Activated CD4-positive, alpha-beta memory T cell treated with anti-CD3 and anti-CD28 coated beads, Interleukin-2, amount 10 ng/mL, durations not matched to agents 7 days and 5 days (primary cell): ENCODE measurements at regions not wholly inside any gene's neighbourhood (a gene's known extent, or its start where the extent isn't known, plus 50 kb on each side); places are given as distances from the start of the nearest gene placed in this dataset.
"Not testable (repeated sequence)": the region's sequence is repeated elsewhere in the genome, so short reads cannot be mapped to it uniquely, and the experiment has no call there.

Experiments
- CTCF ChIA-PET: fragments of 350-600 bp; sonication (Branson Sonifier 250); formaldehyde crosslinking; loops from one replicate; lab custom pipeline; 2021; ENCODE audit warnings: antibody characterized with exemption, inconsistent platforms; lab: Charles Lee
- POLR2A ChIA-PET: fragments of 350-600 bp; sonication (Branson Sonifier 250); formaldehyde crosslinking; loops from one replicate; lab custom pipeline; 2021; ENCODE audit warnings: antibody characterized with exemption; lab: Charles Lee
- DNase-seq: peaks from one replicate; pipeline ENCODE4 v3.0.0-alpha.2; 2020
- H3K27ac Mint-ChIP-seq: one replicate; pipeline ENCODE4 v1.8.0; 2021; ENCODE audit warnings: mild to moderate bottlenecking, mixed read lengths
- H3K27me3 Mint-ChIP-seq: one replicate; pipeline ENCODE4 v1.8.0; 2021; ENCODE audit warnings: mixed read lengths
- H3K36me3 Mint-ChIP-seq: one replicate; pipeline ENCODE4 v1.8.0; 2021; ENCODE audit warnings: low read depth, mixed read lengths
- H3K4me1 Mint-ChIP-seq: one replicate; pipeline ENCODE4 v1.8.0; 2021; ENCODE audit warnings: mixed read lengths
- H3K4me3 Mint-ChIP-seq: one replicate; pipeline ENCODE4 v1.8.0; 2021; ENCODE audit warnings: mild to moderate bottlenecking, mixed read lengths
- H3K9me3 Mint-ChIP-seq: one replicate; pipeline ENCODE4 v1.8.0; 2021; ENCODE audit warnings: mixed read lengths

- Mint-ChIP-seq H3K36me3 (peaks cover 22% of the 10 kb centered on the region), H3K4me1 (peaks cover 11% of the 10 kb centered on the region)
- H3K9me3 Mint-ChIP-seq, CTCF ChIA-PET, DNase-seq, H3K27ac Mint-ChIP-seq, H3K4me3 Mint-ChIP-seq, POLR2A ChIA-PET, H3K27me3 Mint-ChIP-seq: not testable (repeated sequence)
Measured at GRCh38 chr17:64800987-64801386, 118.3 kb downstream of the LRRC37A3 start.

- CTCF ChIA-PET, H3K4me3 Mint-ChIP-seq, POLR2A ChIA-PET, H3K27me3 Mint-ChIP-seq, H3K27ac Mint-ChIP-seq, H3K9me3 Mint-ChIP-seq, DNase-seq: not testable (repeated sequence)
- peaks cover 11% of the 10 kb centered on the region for H3K4me1 Mint-ChIP-seq
- H3K36me3 Mint-ChIP-seq, result peaks cover 23% of the 10 kb centered on the region
Measured at GRCh38 chr17:64800361-64800895, 118.8 kb downstream of the LRRC37A3 start.

DNA sequence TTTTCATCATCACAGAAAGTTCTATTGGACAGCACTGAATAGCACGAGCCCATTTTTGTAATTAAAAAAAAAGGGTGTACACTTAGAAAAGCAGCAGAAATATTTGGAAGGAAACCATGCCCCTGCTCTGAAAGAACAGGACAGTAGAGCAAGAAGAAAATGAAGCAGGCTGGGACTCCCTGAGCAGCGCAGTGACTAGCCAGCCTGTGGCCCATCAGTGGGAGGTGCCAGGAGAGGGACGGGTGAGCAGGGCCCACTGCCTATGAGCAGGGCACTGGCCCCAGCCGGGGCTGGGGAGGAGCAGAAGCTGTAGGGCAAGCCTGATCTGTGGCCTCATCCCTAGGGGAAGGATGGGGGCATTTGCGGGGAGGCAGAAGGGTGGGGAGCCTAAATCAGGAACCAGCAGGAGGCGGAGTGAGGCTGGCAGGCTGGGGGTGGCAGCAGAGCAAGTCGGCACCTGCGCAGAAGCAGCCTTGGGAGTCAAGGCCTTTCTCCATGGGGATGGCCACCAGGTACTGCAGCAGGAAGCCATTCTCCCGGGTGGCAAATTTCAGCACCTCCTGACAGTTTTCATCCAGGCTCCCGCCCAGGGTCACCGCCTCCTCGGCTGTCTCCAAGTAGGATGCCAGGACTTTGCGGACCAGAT lies 119.6 kb downstream of the LRRC37A3 start:
- peaks cover 17% of the 10 kb centered on the region for H3K4me1 Mint-ChIP-seq
- H3K27ac Mint-ChIP-seq, CTCF ChIA-PET: not testable (repeated sequence)

DNA sequence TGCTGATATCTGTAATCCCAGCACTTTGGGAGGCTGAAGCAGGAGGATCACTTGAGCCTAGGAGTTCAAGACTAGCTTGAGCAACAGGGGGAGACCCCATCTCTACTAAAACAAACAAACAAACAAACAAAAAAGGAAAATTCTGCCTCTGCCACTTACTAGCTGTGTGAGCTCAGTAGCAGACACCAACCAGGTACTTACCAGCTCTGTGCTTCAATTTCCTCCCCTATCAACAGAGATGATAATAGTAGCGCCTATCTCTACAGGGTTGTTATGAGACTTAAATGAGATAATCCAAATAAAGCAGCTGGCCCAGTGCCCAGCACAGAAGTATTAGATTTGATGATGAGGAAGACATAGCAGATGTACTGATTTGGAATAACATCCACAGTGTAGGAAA lies 120.3 kb downstream of the LRRC37A3 start:
- POLR2A ChIA-PET, CTCF ChIA-PET, DNase-seq, H3K27me3 Mint-ChIP-seq, H3K27ac Mint-ChIP-seq, H3K9me3 Mint-ChIP-seq, H3K4me3 Mint-ChIP-seq: not testable (repeated sequence)
- peaks cover 22% of the 10 kb centered on the region for H3K4me1 Mint-ChIP-seq
- H3K36me3 Mint-ChIP-seq, result peaks cover 34% of the 10 kb centered on the region

More for the DNA sequence above, 119.6 kb downstream of the LRRC37A3 start:
- H3K4me3 Mint-ChIP-seq, DNase-seq, H3K27me3 Mint-ChIP-seq, POLR2A ChIA-PET, H3K9me3 Mint-ChIP-seq: not testable (repeated sequence)
- H3K36me3 Mint-ChIP-seq, result peaks cover 30% of the 10 kb centered on the region

GRCh38 chr17:64798489-64798790 lies 120.8 kb downstream of the LRRC37A3 start:
- Mint-ChIP-seq H3K36me3 (peaks cover 36% of the 10 kb centered on the region), H3K27ac (peak overlapping the region; percentile 59), H3K4me1 (peaks cover 26% of the 10 kb centered on the region)
- DNase-seq, H3K9me3 Mint-ChIP-seq, POLR2A ChIA-PET, H3K27me3 Mint-ChIP-seq, H3K4me3 Mint-ChIP-seq: not testable (repeated sequence)
- CTCF ChIA-PET, result interaction anchor here (0.6 kb wide), 1 partner anchor 270 kb away, joined by 3 read pairs; no protein-coding TSS in a partner anchor

GRCh38 chr17:64797746-64798488 lies 121.4 kb downstream of the LRRC37A3 start:
- peak overlapping the region; percentile 59 for H3K27ac Mint-ChIP-seq
- POLR2A ChIA-PET, H3K4me3 Mint-ChIP-seq, DNase-seq, H3K9me3 Mint-ChIP-seq, H3K27me3 Mint-ChIP-seq: not testable (repeated sequence)
- peaks cover 30% of the 10 kb centered on the region for H3K4me1 Mint-ChIP-seq
- H3K36me3 Mint-ChIP-seq, result peaks cover 35% of the 10 kb centered on the region
- CTCF ChIA-PET, result interaction anchor here (0.6 kb wide), 1 partner anchor 271 kb away, joined by 3 read pairs; no protein-coding TSS in a partner anchor

GRCh38 chr17:64795342-64795741 lies 123.9 kb downstream of the LRRC37A3 start:
- DNase-seq, CTCF ChIA-PET, H3K9me3 Mint-ChIP-seq, POLR2A ChIA-PET, H3K27me3 Mint-ChIP-seq, H3K4me3 Mint-ChIP-seq, H3K27ac Mint-ChIP-seq: not testable (repeated sequence)
- Mint-ChIP-seq H3K4me1 (peaks cover 44% of the 10 kb centered on the region), H3K36me3 (peaks cover 39% of the 10 kb centered on the region)

- H3K27ac Mint-ChIP-seq, H3K27me3 Mint-ChIP-seq, DNase-seq, H3K9me3 Mint-ChIP-seq, H3K4me3 Mint-ChIP-seq, CTCF ChIA-PET, POLR2A ChIA-PET: not testable (repeated sequence)
- Mint-ChIP-seq H3K36me3 (peaks cover 39% of the 10 kb centered on the region), H3K4me1 (peaks cover 44% of the 10 kb centered on the region)
Measured at GRCh38 chr17:64794548-64795274, 124.6 kb downstream of the LRRC37A3 start.

DNA sequence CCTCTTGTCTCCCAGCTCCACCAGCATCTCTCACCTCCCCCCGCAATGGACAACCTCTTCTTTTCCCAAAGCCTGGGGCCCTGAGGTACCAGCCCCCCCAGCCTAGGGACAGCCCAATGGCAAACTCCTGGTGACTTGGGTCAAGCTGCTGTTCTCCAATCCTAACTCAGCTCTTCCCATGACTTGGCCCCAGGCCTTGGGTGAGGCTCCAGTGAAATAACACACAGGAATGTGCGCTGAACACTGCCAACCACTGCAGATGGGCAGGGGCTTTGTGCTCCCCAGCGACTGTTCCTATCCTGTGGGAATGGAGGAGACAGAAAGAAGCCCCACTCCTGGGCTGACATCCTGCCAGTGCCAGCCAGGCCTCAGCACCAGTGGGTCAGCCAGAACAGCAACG lies 125.2 kb downstream of the LRRC37A3 start:
- CTCF ChIA-PET, H3K4me3 Mint-ChIP-seq, DNase-seq, H3K9me3 Mint-ChIP-seq, H3K27ac Mint-ChIP-seq, H3K27me3 Mint-ChIP-seq: not testable (repeated sequence)
- POLR2A ChIA-PET, result interaction anchor here (1.5 kb wide), 1 partner anchor 12 kb away, joined by 5 read pairs; no protein-coding TSS in a partner anchor
- Mint-ChIP-seq H3K36me3 (peaks cover 39% of the 10 kb centered on the region), H3K4me1 (peaks cover 43% of the 10 kb centered on the region)

- Mint-ChIP-seq H3K4me3 (peak overlapping the region; percentile 18), H3K27ac (peak overlapping the region; percentile 87), H3K36me3 (peaks cover 39% of the 10 kb centered on the region), H3K4me1 (peaks cover 38% of the 10 kb centered on the region)
- H3K9me3 Mint-ChIP-seq, CTCF ChIA-PET, H3K27me3 Mint-ChIP-seq: not testable (repeated sequence)
- POLR2A ChIA-PET, result interaction anchor here (1.0 to 1.5 kb wide), 3 partner anchors 11 to 288 kb away, joined by 4 to 9 read pairs (median 5); no protein-coding TSS in a partner anchor
- DNase-seq, result peak; percentile 63
Measured at GRCh38 chr17:64792793-64793575, 126.3 kb downstream of the LRRC37A3 start.

DNA sequence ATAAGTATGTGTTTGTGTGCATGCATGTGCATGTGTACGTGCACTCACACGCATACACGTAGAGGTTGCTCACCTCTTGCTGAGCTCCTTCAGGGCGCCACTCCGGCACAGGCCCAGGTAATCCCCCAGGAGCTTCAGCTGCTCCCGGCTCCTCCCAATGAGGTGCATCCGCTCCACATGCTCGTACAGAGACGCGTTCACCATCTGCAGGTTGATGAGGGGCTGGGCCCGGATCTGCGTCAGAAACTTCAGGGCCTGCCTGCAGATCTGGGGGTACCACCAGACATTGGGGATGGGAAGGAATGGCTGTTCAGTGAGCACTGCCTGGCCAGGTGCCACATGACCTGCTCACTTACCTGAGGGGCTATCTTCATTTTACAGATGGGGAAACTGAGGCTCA lies 127.0 kb downstream of the LRRC37A3 start:
- CTCF ChIA-PET, H3K4me3 Mint-ChIP-seq, POLR2A ChIA-PET, H3K9me3 Mint-ChIP-seq, DNase-seq, H3K27me3 Mint-ChIP-seq: not testable (repeated sequence)
- Mint-ChIP-seq H3K36me3 (peaks cover 39% of the 10 kb centered on the region), H3K27ac (peak overlapping the region; percentile 60), H3K4me1 (peaks cover 35% of the 10 kb centered on the region)

GRCh38 chr17:64791691-64792090 lies 127.6 kb downstream of the LRRC37A3 start:
- POLR2A ChIA-PET, CTCF ChIA-PET, H3K27me3 Mint-ChIP-seq, DNase-seq, H3K9me3 Mint-ChIP-seq, H3K4me3 Mint-ChIP-seq: not testable (repeated sequence)
- H3K4me1 Mint-ChIP-seq, result peaks cover 35% of the 10 kb centered on the region
- peaks cover 35% of the 10 kb centered on the region for H3K36me3 Mint-ChIP-seq
- peak overlapping the region; percentile 60 for H3K27ac Mint-ChIP-seq
